ENCODE measurements at regions not wholly inside any gene's neighbourhood (a gene's known extent, or its start where the extent isn't known, plus 50 kb on each side); places are given as distances from the start of the nearest gene placed in this dataset.

DNA sequence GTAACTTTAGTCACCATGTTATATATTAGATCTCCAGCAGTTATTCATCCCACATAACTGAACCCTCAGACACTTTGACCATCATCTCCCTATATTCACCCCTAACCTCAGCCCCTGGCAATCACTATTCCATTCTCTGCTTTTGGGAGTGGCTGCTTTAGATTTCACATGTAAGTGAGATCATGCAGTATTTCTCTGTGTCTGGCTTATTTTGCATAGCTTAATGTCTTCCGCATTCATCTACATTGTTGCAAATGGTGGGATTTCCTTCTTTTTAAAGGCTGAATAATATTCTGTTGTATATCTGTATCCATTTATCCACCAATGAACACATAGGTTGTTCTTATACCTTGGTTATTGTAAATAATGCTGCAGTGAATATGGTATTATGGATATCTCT is 411.6 kb upstream of the ZEB2 start:
- no peak for DNase-seq (ENCODE audit: low spot score)
- TF ChIP-seq, protein P1, sequence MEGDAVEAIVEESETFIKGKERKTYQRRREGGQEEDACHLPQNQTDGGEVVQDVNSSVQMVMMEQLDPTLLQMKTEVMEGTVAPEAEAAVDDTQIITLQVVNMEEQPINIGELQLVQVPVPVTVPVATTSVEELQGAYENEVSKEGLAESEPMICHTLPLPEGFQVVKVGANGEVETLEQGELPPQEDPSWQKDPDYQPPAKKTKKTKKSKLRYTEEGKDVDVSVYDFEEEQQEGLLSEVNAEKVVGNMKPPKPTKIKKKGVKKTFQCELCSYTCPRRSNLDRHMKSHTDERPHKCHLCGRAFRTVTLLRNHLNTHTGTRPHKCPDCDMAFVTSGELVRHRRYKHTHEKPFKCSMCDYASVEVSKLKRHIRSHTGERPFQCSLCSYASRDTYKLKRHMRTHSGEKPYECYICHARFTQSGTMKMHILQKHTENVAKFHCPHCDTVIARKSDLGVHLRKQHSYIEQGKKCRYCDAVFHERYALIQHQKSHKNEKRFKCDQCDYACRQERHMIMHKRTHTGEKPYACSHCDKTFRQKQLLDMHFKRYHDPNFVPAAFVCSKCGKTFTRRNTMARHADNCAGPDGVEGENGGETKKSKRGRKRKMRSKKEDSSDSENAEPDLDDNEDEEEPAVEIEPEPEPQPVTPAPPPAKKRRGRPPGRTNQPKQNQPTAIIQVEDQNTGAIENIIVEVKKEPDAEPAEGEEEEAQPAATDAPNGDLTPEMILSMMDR (IDR thresholded peaks at IDR 0.05): no peak
- ATAC-seq (ENCODE audit: low FRiP score): no peak

DNA sequence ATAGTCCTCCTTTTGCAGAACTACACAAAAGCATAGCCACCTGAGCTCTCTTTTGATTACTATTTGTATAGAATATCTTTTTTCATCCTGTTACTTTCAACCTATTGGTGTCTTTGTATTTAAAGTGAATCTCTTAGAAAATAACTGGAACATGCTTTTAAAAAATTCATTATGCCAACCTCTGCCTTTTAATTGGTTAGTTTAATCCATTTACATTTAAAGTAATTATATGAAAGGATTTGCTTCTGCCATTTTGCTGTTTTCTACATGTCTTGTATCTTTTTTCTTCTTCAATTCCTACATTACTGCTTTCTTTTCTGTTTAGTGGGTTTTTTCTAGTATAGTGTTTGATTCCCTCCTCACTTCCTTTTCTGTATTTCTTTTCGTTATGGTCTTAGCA is 407.5 kb upstream of the ZEB2 start:
- ATAC-seq (ENCODE audit: low FRiP score) (no peak), DNase-seq (ENCODE audit: low spot score) (no peak)
- TF ChIP-seq, protein P1 (IDR thresholded peaks at IDR 0.05): no peak

DNA sequence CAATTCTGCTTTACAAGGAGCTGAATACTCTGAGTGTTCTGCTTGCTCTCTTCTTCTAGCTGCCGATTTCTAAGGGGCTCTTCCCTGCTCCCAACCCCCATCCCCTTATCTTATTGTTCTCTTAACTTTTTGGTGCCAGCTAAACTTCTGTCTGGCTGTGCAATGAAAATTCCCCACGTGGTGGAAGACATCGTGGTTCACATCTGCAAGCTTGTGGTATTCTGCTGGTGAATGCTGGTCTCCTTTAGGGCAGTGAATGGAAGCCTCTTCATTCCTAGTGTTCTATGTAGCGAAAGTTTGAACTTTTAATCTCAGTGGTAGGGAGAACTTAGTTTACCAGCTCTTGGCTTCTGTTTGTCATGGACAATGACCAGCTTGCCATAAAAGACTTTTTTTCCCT is 406.0 kb upstream of the ZEB2 start:
- no peak for ATAC-seq (ENCODE audit: low FRiP score)
- no peak for DNase-seq (ENCODE audit: low spot score)
- TF ChIP-seq, protein P1 (IDR thresholded peaks at IDR 0.05): no peak

DNA sequence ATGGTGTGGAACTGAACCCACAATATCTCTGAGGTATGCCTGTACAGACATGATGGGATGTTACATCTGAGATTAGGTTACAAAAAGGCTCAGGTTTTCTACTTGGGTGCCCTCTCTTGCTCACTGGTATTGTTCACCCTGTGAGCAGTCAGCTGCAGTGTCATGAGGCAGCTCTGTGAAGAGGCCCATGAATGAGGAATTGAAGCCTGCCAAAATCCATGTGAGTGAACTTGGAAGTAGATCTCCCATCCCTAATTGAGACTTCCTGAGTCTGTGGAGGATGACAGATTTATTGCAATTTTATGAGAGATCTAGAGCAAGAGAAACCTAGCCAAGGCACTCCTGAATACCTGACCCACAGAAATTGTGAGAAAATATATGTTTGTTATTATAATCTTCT is 404.9 kb upstream of the ZEB2 start:
- TF ChIP-seq, protein P1 (IDR thresholded peaks at IDR 0.05): no peak
- ATAC-seq (ENCODE audit: low FRiP score) (no peak), DNase-seq (ENCODE audit: low spot score) (no peak)

DNA sequence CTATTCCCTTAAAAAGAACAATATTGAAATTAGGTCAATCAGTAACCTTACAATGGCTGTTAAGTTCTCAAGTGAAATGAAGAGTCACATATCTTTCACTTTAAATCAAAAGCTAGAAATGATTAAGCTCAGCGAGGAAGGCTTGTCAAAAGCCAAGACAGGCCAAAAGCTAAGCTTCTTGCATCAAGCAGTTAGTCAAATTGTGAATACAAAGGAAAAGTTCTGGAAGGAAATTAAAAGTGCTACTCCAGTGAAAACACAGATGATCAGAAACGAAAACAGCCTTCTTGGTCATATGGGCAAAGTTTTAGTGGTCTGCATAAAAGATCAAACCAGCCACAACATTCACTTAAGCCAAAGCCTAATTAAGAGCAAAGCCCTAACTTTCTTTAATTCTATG is 402.6 kb upstream of the ZEB2 start:
- ATAC-seq (ENCODE audit: low FRiP score) (no peak), DNase-seq (ENCODE audit: low spot score) (no peak)
- TF ChIP-seq, protein P1 (IDR thresholded peaks at IDR 0.05): no peak

DNA sequence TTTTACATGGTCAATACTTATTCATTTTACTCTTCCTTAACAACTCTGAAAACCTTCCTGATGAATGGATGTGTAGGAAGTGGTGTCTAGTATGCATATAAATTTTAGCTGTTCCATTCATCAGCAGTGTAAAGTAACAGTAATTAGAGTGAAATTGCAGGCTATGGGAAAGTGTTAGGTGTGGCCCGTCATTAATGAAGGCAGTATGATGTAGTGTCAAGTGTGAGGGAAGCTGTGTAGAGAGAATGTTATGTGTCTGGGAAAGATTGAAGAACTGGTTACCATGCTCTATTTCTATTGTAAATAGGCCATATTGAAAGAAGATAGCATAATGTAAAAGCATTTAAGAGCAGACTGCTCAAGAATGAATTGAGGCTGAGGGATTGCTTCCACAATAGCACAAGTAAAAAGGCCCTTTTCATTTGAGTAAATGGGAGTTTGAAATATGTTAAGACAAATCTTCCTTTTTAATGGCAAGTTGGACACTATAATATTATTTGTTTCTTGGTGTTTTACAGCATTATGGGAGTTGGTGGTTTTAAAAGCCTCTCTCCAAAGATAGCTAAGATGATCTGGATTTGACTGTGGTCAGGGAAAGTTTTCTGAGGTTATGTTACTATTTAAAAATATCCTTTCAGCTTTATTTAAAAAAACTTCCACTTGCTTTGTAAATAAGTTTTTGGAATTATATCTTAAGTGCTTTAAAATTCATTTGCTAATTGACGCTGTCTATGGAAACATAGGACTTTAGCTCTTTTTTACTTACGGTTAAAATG is 401.0 kb upstream of the ZEB2 start:
- ATAC-seq (ENCODE audit: low FRiP score): no peak
- TF ChIP-seq, protein P1 (IDR thresholded peaks at IDR 0.05): no peak

DNA sequence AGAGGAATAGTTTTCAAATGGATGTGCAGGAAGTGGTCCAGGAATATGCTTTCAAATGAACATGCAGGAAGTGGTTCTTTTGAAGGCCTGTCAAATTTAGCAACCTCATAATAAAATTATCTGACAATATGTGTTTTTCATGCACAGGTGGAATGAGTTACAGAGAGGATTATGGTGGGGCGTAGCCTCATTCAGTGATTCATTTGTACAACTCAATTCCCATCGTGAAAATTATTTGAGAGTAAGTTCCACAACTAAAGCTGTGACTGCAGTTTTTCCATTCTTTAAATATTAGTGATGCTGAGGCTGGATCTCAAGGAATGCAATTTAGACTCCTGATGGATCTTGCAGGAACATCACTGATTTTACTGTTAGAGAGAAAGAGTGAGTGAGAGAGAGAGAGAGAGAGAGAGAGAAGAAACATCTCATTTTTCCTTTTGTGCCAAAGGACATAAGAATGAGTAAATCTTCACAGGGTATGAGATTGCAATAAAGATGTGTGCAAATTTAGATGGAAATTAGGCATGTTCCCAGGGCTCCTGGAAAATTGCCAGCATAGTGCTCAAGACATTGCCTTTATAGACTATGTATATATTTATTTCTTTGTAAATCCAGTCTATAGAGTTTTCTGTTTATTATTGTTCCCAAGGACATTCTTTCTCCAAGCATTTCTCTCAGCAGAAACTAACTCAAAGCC is 394.9 kb upstream of the ZEB2 start:
- ATAC-seq (ENCODE audit: low FRiP score) (no peak), DNase-seq (ENCODE audit: low spot score) (no peak)
- TF ChIP-seq, protein P1 (IDR thresholded peaks at IDR 0.05): no peak

More for the DNA sequence above, 401.0 kb upstream of the ZEB2 start:
- DNase-seq (ENCODE audit: low spot score): no peak

Measured in omental fat pad (tissue), 3 donors.